Glutamatergic neuron (in vitro differentiated cells): ENCODE measurements at regions not wholly inside any gene's neighbourhood (a gene's known extent, or its start where the extent isn't known, plus 50 kb on each side); places are given as distances from the start of the nearest gene placed in this dataset.

Experiments
- DNase-seq: peaks from one replicate; pipeline ENCODE4 v3.0.0; 2022
- H3K27ac Mint-ChIP-seq: one replicate; pipeline ENCODE4 v1.8.0; 2020; ENCODE audit warnings: mild to moderate bottlenecking, mixed read lengths, inconsistent platforms; ENCODE audit not compliant: unreplicated experiment
- H3K27me3 Mint-ChIP-seq: one replicate; pipeline ENCODE4 v1.8.0; 2020; ENCODE audit warnings: mild to moderate bottlenecking, moderate library complexity, mixed read lengths, inconsistent platforms; ENCODE audit not compliant: unreplicated experiment
- H3K36me3 Mint-ChIP-seq: one replicate; pipeline ENCODE4 v1.8.0; 2020; ENCODE audit warnings: mild to moderate bottlenecking, mixed read lengths, inconsistent platforms; ENCODE audit not compliant: unreplicated experiment
- H3K4me1 Mint-ChIP-seq: one replicate; pipeline ENCODE4 v1.8.0; 2020; ENCODE audit warnings: mild to moderate bottlenecking, low read depth, mixed read lengths, inconsistent platforms; ENCODE audit not compliant: unreplicated experiment
- H3K4me3 Mint-ChIP-seq: one replicate; pipeline ENCODE4 v1.8.0; 2020; ENCODE audit warnings: mild to moderate bottlenecking, mixed read lengths, inconsistent platforms; ENCODE audit not compliant: unreplicated experiment
- H3K9me3 Mint-ChIP-seq: one replicate; pipeline ENCODE4 v1.8.0; 2020; ENCODE audit warnings: mild to moderate bottlenecking, moderate library complexity, mixed read lengths, inconsistent platforms; ENCODE audit not compliant: unreplicated experiment
- CTCF ChIP-seq: fragments of 200-600 bp; sonication (generic); IDR thresholded peaks from one replicate; pipeline ENCODE4 v1.5.0; 2021; ENCODE audit not compliant: partially characterized antibody, unreplicated experiment

DNA sequence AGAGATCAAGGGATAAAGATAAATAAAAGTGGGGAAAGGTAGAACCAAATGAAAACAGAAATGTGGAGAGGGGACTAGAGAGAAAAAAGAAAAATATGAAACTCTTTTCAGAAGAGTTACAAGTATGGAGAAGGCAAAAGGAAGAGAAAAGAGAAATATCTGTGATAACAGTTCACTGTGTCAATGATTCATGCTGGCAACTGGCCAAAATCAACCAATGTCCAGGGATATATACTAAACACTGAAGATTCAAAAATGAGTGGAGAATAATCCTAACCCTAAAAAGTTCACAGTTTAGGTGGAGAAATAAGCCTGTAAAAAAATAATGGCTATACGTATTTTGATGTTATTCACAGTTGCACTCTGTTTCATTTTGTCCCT is 372.3 kb upstream of the KITLG start:
- no peak overlapping the region for H3K4me3 Mint-ChIP-seq
- no peaks in the 10 kb centered on the region for H3K36me3 Mint-ChIP-seq
- H3K27me3 Mint-ChIP-seq, result no peaks in the 10 kb centered on the region
- DNase-seq, result no peak
- no peak overlapping the region for H3K27ac Mint-ChIP-seq
- H3K4me1 Mint-ChIP-seq, result no peaks in the 10 kb centered on the region
- no peak for TF ChIP-seq CTCF
- no peaks in the 10 kb centered on the region for H3K9me3 Mint-ChIP-seq

- DNase-seq, result no peak
These were observed 371.7 kb upstream of the KITLG start for GRCh38 chr12:88951860-88952561.

GRCh38 chr12:88951177-88951576 is 370.9 kb upstream of the KITLG start:
- DNase-seq, result no peak
- Mint-ChIP-seq H3K9me3 (peaks cover 4% of the 10 kb centered on the region), H3K4me3 (no peak overlapping the region), H3K27ac (no peak overlapping the region), H3K27me3 (no peaks in the 10 kb centered on the region), H3K36me3 (no peaks in the 10 kb centered on the region), H3K4me1 (peaks cover 11% of the 10 kb centered on the region)
- TF ChIP-seq CTCF, result no peak

More at GRCh38 chr12:88951860-88952561, 371.7 kb upstream of the KITLG start:
- H3K36me3 Mint-ChIP-seq, result no peaks in the 10 kb centered on the region
- H3K27ac Mint-ChIP-seq, result no peak overlapping the region
- peaks cover 3% of the 10 kb centered on the region for H3K4me1 Mint-ChIP-seq
- H3K4me3 Mint-ChIP-seq, result no peak overlapping the region
- H3K27me3 Mint-ChIP-seq, result no peaks in the 10 kb centered on the region
- peaks cover 2% of the 10 kb centered on the region for H3K9me3 Mint-ChIP-seq
- no peak for TF ChIP-seq CTCF

DNA sequence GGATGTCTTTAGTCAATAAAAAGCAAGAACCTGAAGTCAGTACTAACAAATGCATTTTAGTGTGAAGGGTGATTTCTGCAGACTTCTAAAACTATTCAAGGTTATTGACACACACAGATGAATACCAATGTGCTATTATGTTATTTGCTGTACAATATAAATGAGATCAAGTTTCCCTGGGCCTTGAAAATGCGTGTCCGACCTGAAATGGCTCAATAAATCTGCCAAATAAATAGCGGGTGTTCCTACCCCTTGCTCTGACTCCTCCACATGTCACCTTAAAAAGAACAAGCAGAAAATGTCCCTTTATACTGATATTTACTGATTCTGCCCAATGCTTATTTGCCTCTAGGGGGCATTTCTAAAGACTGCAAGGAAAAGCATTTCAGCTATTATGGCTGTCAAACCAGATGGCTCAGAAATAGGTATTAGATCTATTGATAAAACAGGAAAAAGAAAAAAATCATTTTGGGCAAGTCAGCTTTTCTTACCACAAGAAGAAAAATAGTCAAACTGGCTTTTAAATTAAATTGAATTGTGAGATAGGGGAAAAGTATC is 367.3 kb upstream of the KITLG start:
- Mint-ChIP-seq H3K4me1 (peaks cover 20% of the 10 kb centered on the region), H3K36me3 (no peaks in the 10 kb centered on the region), H3K9me3 (peaks cover 4% of the 10 kb centered on the region), H3K27me3 (no peaks in the 10 kb centered on the region), H3K27ac (no peak overlapping the region), H3K4me3 (no peak overlapping the region)
- no peak for DNase-seq
- peak; percentile 23 for TF ChIP-seq CTCF

DNA sequence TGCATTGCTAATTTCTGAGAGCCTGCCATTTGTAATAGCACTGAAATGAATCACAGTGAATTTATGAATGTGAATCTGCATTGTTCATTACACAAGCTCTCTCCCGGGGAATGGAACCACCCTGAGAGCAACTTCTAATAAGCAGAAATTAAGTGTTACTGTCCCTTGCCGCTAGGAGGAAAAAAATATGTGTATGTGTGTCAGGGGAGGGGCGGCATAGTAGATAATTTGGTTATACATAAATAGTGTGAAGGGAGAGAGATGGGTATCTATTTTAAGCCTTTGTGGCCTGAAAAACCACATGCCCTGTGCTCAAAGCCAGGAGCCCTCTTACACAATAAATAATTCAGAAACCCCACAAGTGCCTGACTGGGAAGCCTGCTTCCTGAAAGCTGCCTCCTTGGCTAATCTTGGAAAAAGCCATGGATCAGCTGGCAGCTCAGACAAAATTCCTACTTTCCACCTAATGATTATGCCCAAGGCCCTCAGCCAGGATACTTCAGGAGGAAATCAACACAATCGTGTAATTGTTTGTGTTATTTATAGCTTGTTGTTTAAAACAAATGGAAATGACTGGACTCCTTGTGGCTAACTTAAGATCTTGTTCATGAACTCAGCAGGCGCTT is 366.2 kb upstream of the KITLG start:
- no peak overlapping the region for H3K4me3 Mint-ChIP-seq
- no peak for DNase-seq
- peaks cover 20% of the 10 kb centered on the region for H3K4me1 Mint-ChIP-seq
- TF ChIP-seq CTCF, result no peak
- no peaks in the 10 kb centered on the region for H3K27me3 Mint-ChIP-seq
- no peaks in the 10 kb centered on the region for H3K36me3 Mint-ChIP-seq
- H3K27ac Mint-ChIP-seq, result peak overlapping the region; percentile 56
- peaks cover 4% of the 10 kb centered on the region for H3K9me3 Mint-ChIP-seq
